Breast epithelium (tissue), 4 donors: ENCODE measurements at regions not wholly inside any gene's neighbourhood (a gene's known extent, or its start where the extent isn't known, plus 50 kb on each side); places are given as distances from the start of the nearest gene placed in this dataset.

ENCODE experiments used
- DNase-seq, 2 donors: peaks; one replicate each; pipeline ENCODE4 v3.0.0-alpha.2; 2019; ENCODE audit warnings: low spot score in 2 of 2
- H3K27ac ChIP-seq, 2 donors: fragments of 200-600 bp; sonication (generic) in 1 of 2; one replicate each; pipeline ENCODE4 v1.5.1; 2016 to 2019; ENCODE audit warnings: mild to moderate bottlenecking in 1 of 2
- H3K27me3 ChIP-seq, 2 donors: fragments of 200-600 bp; sonication (generic) in 1 of 2; one replicate each; pipeline versions ENCODE4 v1.5.1 to v1.6.0; 2017 to 2019; ENCODE audit warnings: control low read depth in 1 of 2, mild to moderate bottlenecking in 1 of 2
- H3K36me3 ChIP-seq: fragments of 200-600 bp; one replicate; pipeline ENCODE4 v1.5.1; 2019
- H3K4me1 ChIP-seq, 2 donors: fragments of 200-600 bp; sonication (generic); one replicate each; pipeline ENCODE4 v1.5.1; 2016 to 2019; ENCODE audit warnings: control low read depth in 1 of 2
- H3K4me3 ChIP-seq, 3 donors: fragments of 200-600 bp; sonication (generic); 1 replicate in 2 of 3; 2 replicates in 1 of 3; pipeline ENCODE4 v1.5.1; 2016 to 2019; ENCODE audit warnings: mild to moderate bottlenecking in 3 of 3, moderate library complexity in 2 of 3
- H3K9me3 ChIP-seq, 2 donors: fragments of 200-600 bp; sonication (generic) in 1 of 2; one replicate each; pipeline ENCODE4 v1.5.1; 2016 to 2019; ENCODE audit warnings: control low read depth in 1 of 2
- POLR2A ChIP-seq: fragments of 450-650 bp; IDR thresholded peaks from one replicate; pipeline ENCODE4 v1.6.1; 2016; ENCODE audit warnings: antibody characterized with exemption, mild to moderate bottlenecking, moderate library complexity
- POLR2AphosphoS5 ChIP-seq, 3 donors: sonication (generic); formaldehyde crosslinking; IDR thresholded peaks; one replicate each; pipeline ENCODE4 v1.6.1; 2017; ENCODE audit warnings: antibody characterized with exemption in 3 of 3
- intact Hi-C: fragments of 100-400 bp; cut with DNase I; formaldehyde crosslinking; loops from one replicate; pipeline ENCODE4 v1.15.1; 2023; ENCODE audit warnings: low total_unique reads
- TF ChIP-seq, protein P1 (sequence below), 3 donors: fragments of 450-650 bp; IDR thresholded peaks; one replicate each; pipeline ENCODE4 v1.5.1; 2016 to 2017; ENCODE audit warnings: antibody characterized with exemption in 3 of 3, mild to moderate bottlenecking in 3 of 3, moderate library complexity in 3 of 3

DNA sequence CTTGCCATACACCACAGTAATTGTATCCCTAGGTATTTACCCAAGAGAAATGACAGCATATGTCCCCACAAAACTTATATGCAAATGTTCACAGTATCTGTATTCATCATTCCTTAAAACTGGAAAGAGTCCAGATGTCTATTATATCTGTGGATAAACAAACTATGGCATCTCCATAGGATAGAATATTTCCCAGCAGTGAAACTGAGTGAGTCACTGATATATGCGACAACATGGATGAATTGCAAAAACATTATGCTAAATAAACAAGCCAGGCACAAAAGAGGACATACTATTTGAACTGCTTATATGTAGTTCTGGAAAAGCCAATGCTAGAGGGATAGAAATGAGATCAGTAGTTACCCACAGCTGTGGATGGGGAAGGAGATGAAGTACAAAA is 359.4 kb upstream of the DSEL start:
- Histone ChIP-seq H3K36me3 (no peaks in the 10 kb centered on the region), H3K27ac (no peak overlapping the region), H3K9me3 (no peaks in the 10 kb centered on the region), H3K27me3 (no peaks in the 10 kb centered on the region), H3K4me1 (no peaks in the 10 kb centered on the region), H3K4me3 (no peak overlapping the region)
- DNase-seq, result no peak
- intact Hi-C loops, result no loop called here
- no peak for TF ChIP-seq POLR2A
- TF ChIP-seq POLR2AphosphoS5 (IDR thresholded peaks at IDR 0.05), result no peak
- TF ChIP-seq, protein P1, sequence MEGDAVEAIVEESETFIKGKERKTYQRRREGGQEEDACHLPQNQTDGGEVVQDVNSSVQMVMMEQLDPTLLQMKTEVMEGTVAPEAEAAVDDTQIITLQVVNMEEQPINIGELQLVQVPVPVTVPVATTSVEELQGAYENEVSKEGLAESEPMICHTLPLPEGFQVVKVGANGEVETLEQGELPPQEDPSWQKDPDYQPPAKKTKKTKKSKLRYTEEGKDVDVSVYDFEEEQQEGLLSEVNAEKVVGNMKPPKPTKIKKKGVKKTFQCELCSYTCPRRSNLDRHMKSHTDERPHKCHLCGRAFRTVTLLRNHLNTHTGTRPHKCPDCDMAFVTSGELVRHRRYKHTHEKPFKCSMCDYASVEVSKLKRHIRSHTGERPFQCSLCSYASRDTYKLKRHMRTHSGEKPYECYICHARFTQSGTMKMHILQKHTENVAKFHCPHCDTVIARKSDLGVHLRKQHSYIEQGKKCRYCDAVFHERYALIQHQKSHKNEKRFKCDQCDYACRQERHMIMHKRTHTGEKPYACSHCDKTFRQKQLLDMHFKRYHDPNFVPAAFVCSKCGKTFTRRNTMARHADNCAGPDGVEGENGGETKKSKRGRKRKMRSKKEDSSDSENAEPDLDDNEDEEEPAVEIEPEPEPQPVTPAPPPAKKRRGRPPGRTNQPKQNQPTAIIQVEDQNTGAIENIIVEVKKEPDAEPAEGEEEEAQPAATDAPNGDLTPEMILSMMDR (IDR thresholded peaks at IDR 0.05), result no peak

DNA sequence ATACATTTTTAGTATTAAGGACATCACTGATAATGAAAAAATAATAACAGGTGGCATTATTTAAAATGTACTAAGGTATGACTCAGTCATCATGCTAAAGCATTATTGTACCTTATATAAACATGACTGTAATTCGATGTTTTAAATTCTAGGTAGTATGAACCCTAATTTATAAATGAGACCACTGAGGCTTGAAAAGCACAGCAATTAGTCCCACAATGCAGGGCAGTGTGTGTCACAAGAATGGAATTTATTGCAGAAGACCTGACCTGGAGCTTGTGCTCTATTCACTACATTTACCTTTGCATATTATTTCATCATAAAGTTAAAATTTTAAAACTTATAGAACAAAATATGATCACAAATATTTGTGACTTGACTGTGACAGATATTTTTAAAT is 358.5 kb upstream of the DSEL start:
- no peaks in the 10 kb centered on the region for H3K9me3 ChIP-seq
- H3K27me3 ChIP-seq, result no peaks in the 10 kb centered on the region
- H3K36me3 ChIP-seq, result no peaks in the 10 kb centered on the region
- no peak overlapping the region for H3K27ac ChIP-seq
- intact Hi-C loops, result no loop called here
- no peak overlapping the region for H3K4me3 ChIP-seq
- H3K4me1 ChIP-seq, result no peaks in the 10 kb centered on the region
- TF ChIP-seq, protein P1 (IDR thresholded peaks at IDR 0.05), result no peak
- no peak for TF ChIP-seq POLR2AphosphoS5 (IDR thresholded peaks at IDR 0.05)
- TF ChIP-seq POLR2A, result no peak
- no peak for DNase-seq

DNA sequence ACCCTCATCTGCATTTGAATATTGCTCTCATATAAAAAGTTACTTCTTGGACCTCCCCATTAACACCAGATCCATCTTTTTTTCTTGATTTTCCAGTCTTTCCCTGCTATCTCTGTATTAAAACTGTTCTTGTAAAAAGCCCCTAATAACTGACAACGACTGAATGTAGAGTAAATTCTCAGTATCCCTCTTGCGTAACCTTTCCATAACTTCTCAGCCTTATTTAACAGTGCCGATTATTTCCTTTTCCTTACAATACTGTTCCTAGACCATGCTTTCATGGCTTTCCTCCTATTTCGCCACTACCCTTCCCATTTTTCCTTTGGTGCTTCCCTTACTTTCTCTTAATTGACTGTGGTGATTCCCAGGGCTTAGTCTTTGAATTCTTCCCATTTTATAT is 348.9 kb upstream of the DSEL start:
- TF ChIP-seq POLR2A, result no peak
- TF ChIP-seq POLR2AphosphoS5 (IDR thresholded peaks at IDR 0.05), result no peak
- TF ChIP-seq, protein P1 (IDR thresholded peaks at IDR 0.05), result no peak
- intact Hi-C loops, result no loop called here
- H3K27me3 ChIP-seq, result no peaks in the 10 kb centered on the region
- no peaks in the 10 kb centered on the region for H3K9me3 ChIP-seq
- no peak overlapping the region for H3K4me3 ChIP-seq
- H3K36me3 ChIP-seq, result peaks cover 3% of the 10 kb centered on the region
- H3K27ac ChIP-seq, result no peak overlapping the region
- no peaks in the 10 kb centered on the region for H3K4me1 ChIP-seq
- DNase-seq, result no peak

DNA sequence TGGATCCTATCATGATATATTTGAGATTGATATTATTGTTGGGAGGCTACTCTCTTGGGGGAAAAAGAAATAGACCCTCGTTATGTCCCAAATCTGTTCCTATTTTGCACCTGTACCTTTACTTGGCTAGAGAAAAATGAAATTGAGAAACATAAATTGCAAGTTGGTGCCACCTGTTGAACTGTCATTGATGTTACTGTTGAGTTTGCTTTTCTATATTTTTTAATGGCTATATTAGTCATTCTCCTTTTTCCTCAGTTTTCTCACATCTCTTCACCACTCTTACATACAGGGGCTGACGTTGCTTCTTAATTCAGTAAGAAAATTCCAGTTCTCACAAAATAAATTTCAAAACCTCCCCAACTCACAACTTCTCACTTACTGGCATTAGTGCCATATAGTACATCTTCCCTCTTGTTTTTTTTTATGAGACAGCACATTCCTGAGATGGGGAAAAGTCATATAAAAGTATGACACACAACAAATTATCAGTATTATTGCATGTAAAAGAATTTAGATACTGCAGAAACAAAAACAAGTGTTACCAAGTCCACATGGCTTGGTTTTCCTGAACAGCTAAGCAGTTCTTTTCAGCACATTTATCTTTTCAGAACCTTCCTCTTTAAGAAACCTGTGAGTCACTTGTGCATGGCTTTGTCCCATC is 348.3 kb upstream of the DSEL start:
- H3K27ac ChIP-seq, result no peak overlapping the region
- H3K9me3 ChIP-seq, result no peaks in the 10 kb centered on the region
- no peaks in the 10 kb centered on the region for H3K4me1 ChIP-seq
- intact Hi-C loops, result no loop called here
- TF ChIP-seq POLR2A (no peak), POLR2AphosphoS5 (IDR thresholded peaks at IDR 0.05) (no peak)
- TF ChIP-seq, protein P1 (IDR thresholded peaks at IDR 0.05), result no peak
- peaks cover 3% of the 10 kb centered on the region for H3K36me3 ChIP-seq
- H3K4me3 ChIP-seq, result no peak overlapping the region
- no peak for DNase-seq
- H3K27me3 ChIP-seq, result no peaks in the 10 kb centered on the region

DNA sequence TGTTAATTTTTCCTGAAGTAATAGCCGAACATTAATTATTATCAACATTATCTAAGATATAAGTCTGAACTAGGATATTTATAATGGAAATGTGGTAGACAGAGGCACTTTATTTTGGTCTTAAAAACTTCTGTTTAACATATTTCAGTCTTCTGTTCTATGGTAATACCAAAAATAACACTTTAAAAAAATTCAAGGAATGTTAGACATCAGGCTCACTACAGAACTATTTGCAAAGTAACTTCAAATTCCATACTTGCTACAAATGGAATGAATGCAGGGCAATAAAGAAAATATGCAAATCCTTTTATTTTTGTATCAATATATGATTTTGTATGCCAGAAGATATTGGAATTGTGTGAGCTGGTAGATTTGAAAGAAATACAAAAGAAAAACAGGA is 345.5 kb upstream of the DSEL start:
- Histone ChIP-seq H3K4me1 (no peaks in the 10 kb centered on the region), H3K36me3 (no peaks in the 10 kb centered on the region), H3K27me3 (no peaks in the 10 kb centered on the region), H3K9me3 (peaks cover 0 to 5% of the 10 kb centered on the region in 2 donors), H3K27ac (no peak overlapping the region), H3K4me3 (no peak overlapping the region)
- intact Hi-C loops, result no loop called here
- TF ChIP-seq POLR2A (no peak), POLR2AphosphoS5 (IDR thresholded peaks at IDR 0.05) (no peak)
- TF ChIP-seq, protein P1 (IDR thresholded peaks at IDR 0.05), result no peak
- no peak for DNase-seq
